ENCODE measurements at regions not wholly inside any gene's neighbourhood (a gene's known extent, or its start where the extent isn't known, plus 50 kb on each side); places are given as distances from the start of the nearest gene placed in this dataset.

- DNase-seq (ENCODE audit: low read depth in 1 of 2, low spot score in 1 of 2), result no peak
- Histone ChIP-seq H3K27me3 (ENCODE audit: insufficient read depth, poor library complexity, severe bottlenecking) (no peaks in the 10 kb centered on the region), H3K4me3 (replicated peaks; ENCODE audit: insufficient read depth, low read length) (no peak overlapping the region), H3K27ac (replicated peaks) (no peak overlapping the region)
- TF ChIP-seq CTCF (IDR thresholded peaks at IDR 0.05; ENCODE audit: insufficient read depth, low read length) (no peak), GABPA (IDR thresholded peaks at IDR 0.05; ENCODE audit: low read depth) (no peak), SPI1 (IDR thresholded peaks at IDR 0.05; ENCODE audit: borderline replicate concordance, low read depth) (no peak), REST (IDR thresholded peaks at IDR 0.05; ENCODE audit: insufficient replicate concordance, low read depth) (no peak), POLR2AphosphoS5 (IDR thresholded peaks at IDR 0.05; ENCODE audit: low read depth) (no peak)
Observed at GRCh38 chr2:13654416-13654815, 937.7 kb downstream of the TRIB2 start.

- TF ChIP-seq REST (IDR thresholded peaks at IDR 0.05; ENCODE audit: insufficient replicate concordance, low read depth) (no peak), SPI1 (IDR thresholded peaks at IDR 0.05; ENCODE audit: borderline replicate concordance, low read depth) (no peak), POLR2AphosphoS5 (IDR thresholded peaks at IDR 0.05; ENCODE audit: low read depth) (no peak)
- DNase-seq (ENCODE audit: low read depth in 1 of 2, low spot score in 1 of 2), result no peak
- Histone ChIP-seq H3K27ac (replicated peaks) (no peak overlapping the region), H3K27me3 (ENCODE audit: insufficient read depth, poor library complexity, severe bottlenecking) (no peaks in the 10 kb centered on the region), H3K4me3 (replicated peaks; ENCODE audit: insufficient read depth, low read length) (no peak overlapping the region)
Observed at GRCh38 chr2:13660231-13660630, 943.5 kb downstream of the TRIB2 start.

GRCh38 chr2:13662055-13662454 is 945.3 kb downstream of the TRIB2 start:
- TF ChIP-seq GABPA (IDR thresholded peaks at IDR 0.05; ENCODE audit: low read depth) (no peak), CTCF (IDR thresholded peaks at IDR 0.05; ENCODE audit: insufficient read depth, low read length) (no peak), REST (IDR thresholded peaks at IDR 0.05; ENCODE audit: insufficient replicate concordance, low read depth) (no peak), SPI1 (IDR thresholded peaks at IDR 0.05; ENCODE audit: borderline replicate concordance, low read depth) (no peak)
- no peak overlapping the region for H3K27ac ChIP-seq (replicated peaks)
- DNase-seq (ENCODE audit: low read depth in 1 of 2, low spot score in 1 of 2), result no peak
- no peaks in the 10 kb centered on the region for H3K27me3 ChIP-seq (ENCODE audit: insufficient read depth, poor library complexity, severe bottlenecking)
- H3K4me3 ChIP-seq (replicated peaks; ENCODE audit: insufficient read depth, low read length), result no peak overlapping the region
